Neural cell (in vitro differentiated cells): ENCODE measurements at regions not wholly inside any gene's neighbourhood (a gene's known extent, or its start where the extent isn't known, plus 50 kb on each side); places are given as distances from the start of the nearest gene placed in this dataset.

Experiments
- H2AFZ ChIP-seq: fragments of 200-600, 300-800 bp; sonication (generic), shearing (Covaris generic); 2 replicates; pipeline ENCODE4 v1.6.0; 2014; ENCODE audit warnings: low read depth, mild to moderate bottlenecking, antibody characterized with exemption, low read length, moderate library complexity
- H3F3A ChIP-seq: fragments of 200-600 bp; shearing (Covaris generic); 2 replicates; pipeline ENCODE4 v1.6.1; 2016; ENCODE audit warnings: mild to moderate bottlenecking, moderate library complexity, mixed read lengths, antibody characterized with exemption, low read length; ENCODE audit not compliant: insufficient read depth, poor library complexity, severe bottlenecking
- H3K27ac ChIP-seq: fragments of 200-600, 300-800 bp; sonication (generic), shearing (Covaris generic); 2 replicates; pipeline ENCODE4 v1.5.1; 2014; ENCODE audit warnings: mild to moderate bottlenecking, low read length, moderate library complexity
- H3K27me3 ChIP-seq: fragments of 300-800, 200-600 bp; sonication (generic), shearing (Covaris generic); 2 replicates; pipeline ENCODE4 v1.6.0; 2014; ENCODE audit warnings: mild to moderate bottlenecking, low read depth, low read length, moderate library complexity; ENCODE audit not compliant: insufficient read depth
- H3K36me3 ChIP-seq: fragments of 300-800, 200-600 bp; sonication (generic), shearing (Covaris generic); 2 replicates; pipeline ENCODE4 v1.5.1; 2014; ENCODE audit warnings: mild to moderate bottlenecking, antibody characterized with exemption, low read length, moderate library complexity; ENCODE audit not compliant: insufficient read depth
- H3K4me2 ChIP-seq: fragments of 300-800, 200-600 bp; sonication (generic), shearing (Covaris generic); 2 replicates; pipeline ENCODE4 v1.6.0; 2014; ENCODE audit warnings: mild to moderate bottlenecking, low read length
- H3K4me3 ChIP-seq: fragments of 300-800, 200-600 bp; sonication (generic), shearing (Covaris generic); 2 replicates; pipeline ENCODE4 v1.5.1; 2014; ENCODE audit warnings: mild to moderate bottlenecking, low read length, moderate library complexity
- H3K79me2 ChIP-seq: fragments of 200-600 bp; shearing (Covaris generic); replicated peaks from 2 replicates; pipeline ENCODE4 v1.6.0; 2014; ENCODE audit warnings: mild to moderate bottlenecking, low read length, moderate library complexity; ENCODE audit not compliant: insufficient read depth
- H3K9ac ChIP-seq: fragments of 300-800, 200-600 bp; sonication (generic), shearing (Covaris generic); 2 replicates; pipeline ENCODE4 v1.6.1; 2016; ENCODE audit warnings: mild to moderate bottlenecking, low read length, mixed read lengths
- H3K9me2 ChIP-seq: fragments of 200-600 bp; shearing (Covaris generic); 2 replicates; pipeline ENCODE4 v1.6.1; 2016; ENCODE audit warnings: mild to moderate bottlenecking, low read length, mixed read lengths; ENCODE audit not compliant: insufficient read depth
- H3K9me3 ChIP-seq: fragments of 200-600, 300-800 bp; sonication (generic), shearing (Covaris generic); 2 replicates; pipeline ENCODE4 v1.6.1; 2016; ENCODE audit warnings: mild to moderate bottlenecking, mixed run types, low read length, moderate library complexity, mixed read lengths
- H4K20me1 ChIP-seq: fragments of 200-600 bp; shearing (Covaris generic); 2 replicates; pipeline ENCODE4 v1.6.1; 2016; ENCODE audit warnings: mild to moderate bottlenecking, mixed run types; ENCODE audit not compliant: insufficient read depth
- CTCF ChIP-seq: fragments of 450-650 bp; IDR thresholded peaks from 2 replicates; pipeline ENCODE4 v1.5.1; 2014; ENCODE audit warnings: antibody characterized with exemption, mild to moderate bottlenecking, moderate library complexity; ENCODE audit not compliant: poor library complexity, severe bottlenecking
- EP300 ChIP-seq: fragments of 450-650 bp; conservative IDR thresholded peaks from 2 replicates; pipeline ENCODE4 v1.6.1; 2014; ENCODE audit warnings: antibody characterized with exemption, mild to moderate bottlenecking, moderate library complexity; ENCODE audit not compliant: poor library complexity, severe bottlenecking
- EZH2 ChIP-seq: fragments of 200-600, 300-800 bp; shearing (Covaris generic), sonication (generic); IDR thresholded peaks from 2 replicates; pipeline ENCODE4 v1.6.1; 2014; ENCODE audit warnings: antibody characterized with exemption, low read length, borderline replicate concordance, mild to moderate bottlenecking; ENCODE audit not compliant: insufficient read depth, poor library complexity, severe bottlenecking
- REST ChIP-seq: IDR thresholded peaks from 2 replicates; pipeline ENCODE4 v1.6.1; 2012; ENCODE audit warnings: borderline replicate concordance
- SMC3 ChIP-seq: fragments of 450-650 bp; conservative IDR thresholded peaks from 2 replicates; pipeline ENCODE4 v1.6.1; 2014; ENCODE audit warnings: antibody characterized with exemption, mild to moderate bottlenecking, moderate library complexity; ENCODE audit not compliant: poor library complexity

- Histone ChIP-seq H2AFZ (no peak overlapping the region), H3K27ac (no peak overlapping the region), H3K4me3 (no peak overlapping the region), H4K20me1 (no peaks in the 10 kb centered on the region), H3K9ac (no peak overlapping the region), H3K27me3 (no peaks in the 10 kb centered on the region), H3K9me2 (no peaks in the 10 kb centered on the region), H3F3A (no peaks in the 10 kb centered on the region), H3K36me3 (no peaks in the 10 kb centered on the region), H3K9me3 (no peaks in the 10 kb centered on the region), H3K79me2 (peaks cover 3% of the 10 kb centered on the region), H3K4me2 (no peak overlapping the region)
- no peak for TF ChIP-seq REST
Measured at GRCh38 chr2:144329472-144329871, 190.4 kb downstream of the ZEB2 start.

GRCh38 chr2:144328938-144329337, 191.0 kb downstream of the ZEB2 start:
- H3K9me3 ChIP-seq, result no peaks in the 10 kb centered on the region
- H3K4me3 ChIP-seq, result no peak overlapping the region
- H3K79me2 ChIP-seq, result peaks cover 3% of the 10 kb centered on the region
- H3K36me3 ChIP-seq, result no peaks in the 10 kb centered on the region
- no peaks in the 10 kb centered on the region for H3K27me3 ChIP-seq
- H3K9me2 ChIP-seq, result no peaks in the 10 kb centered on the region
- H4K20me1 ChIP-seq, result no peaks in the 10 kb centered on the region
- no peak for TF ChIP-seq SMC3
- TF ChIP-seq EP300, result no peak
- no peak for TF ChIP-seq CTCF
- no peak overlapping the region for H3K9ac ChIP-seq
- no peak overlapping the region for H3K27ac ChIP-seq
- H3K4me2 ChIP-seq, result no peak overlapping the region
- no peaks in the 10 kb centered on the region for H3F3A ChIP-seq
- no peak overlapping the region for H2AFZ ChIP-seq

- Histone ChIP-seq H3K4me2 (no peak overlapping the region), H3K79me2 (peaks cover 3% of the 10 kb centered on the region), H2AFZ (no peak overlapping the region), H3K9me3 (no peaks in the 10 kb centered on the region), H4K20me1 (no peaks in the 10 kb centered on the region), H3K4me3 (no peak overlapping the region), H3K27me3 (no peaks in the 10 kb centered on the region), H3K36me3 (no peaks in the 10 kb centered on the region), H3F3A (no peaks in the 10 kb centered on the region), H3K27ac (no peak overlapping the region), H3K9ac (no peak overlapping the region), H3K9me2 (no peaks in the 10 kb centered on the region)
- no peak for TF ChIP-seq CTCF
- no peak for TF ChIP-seq SMC3
- no peak for TF ChIP-seq EP300
- TF ChIP-seq EZH2, result no peak
- no peak for TF ChIP-seq REST
Measured at GRCh38 chr2:144326825-144327224, 193.1 kb downstream of the ZEB2 start.
